ENCODE measurements at regions not wholly inside any gene's neighbourhood (a gene's known extent, or its start where the extent isn't known, plus 50 kb on each side); places are given as distances from the start of the nearest gene placed in this dataset.

GRCh38 chr6:80435457-80435856 is 329.0 kb downstream of the BCKDHB start:
- in situ Hi-C loops (cut with HindIII; ENCODE audit: low pct_unique_long_range_greater_than_20kb, low sequenced_read_pairs): no loop called here
- ATAC-seq (no peak), DNase-seq (ENCODE audit: low read depth, low spot score) (no peak)
- Histone ChIP-seq H3K36me3 (ENCODE audit: control insufficient read depth, insufficient read depth, low read length) (no peaks in the 10 kb centered on the region), H3K9me3 (ENCODE audit: control insufficient read depth, insufficient read depth, low read depth, low read length) (no peaks in the 10 kb centered on the region; the same call in 1 of the 2 replicates), H3K4me3 (ENCODE audit: low read depth in 2 of 2, low read length in 2 of 2) (no peak overlapping the region), H3K27me3 (ENCODE audit: control insufficient read depth, insufficient read depth, low read length) (no peaks in the 10 kb centered on the region), H3K4me1 (ENCODE audit: control insufficient read depth, insufficient read depth, low read length) (no peaks in the 10 kb centered on the region), H3K27ac (ENCODE audit: low read length) (no peak overlapping the region)
- CTCF ChIA-PET: no interaction called here
- POLR2A ChIA-PET: no interaction called here
- intact Hi-C loops (cut with micrococcal nuclease; ENCODE audit: unreplicated experiment): no loop called here
- no TSS peak for BruUV-seq (replicated peaks)
- TF ChIP-seq SIN3A (IDR thresholded peaks at IDR 0.05; ENCODE audit: borderline replicate concordance, insufficient read depth, low read depth, low read length) (no peak), POLR2AphosphoS5 (IDR thresholded peaks at IDR 0.05; ENCODE audit: low read depth, low read length) (no peak), CTCF (IDR thresholded peaks at IDR 0.05) (no peak), TCF7L2 (IDR thresholded peaks at IDR 0.05; ENCODE audit: low read depth, low read length) (no peak), REST (IDR thresholded peaks at IDR 0.05; ENCODE audit: insufficient read depth in 1 of 2, low read depth in 2 of 2, low read length in 1 of 2) (no peak)

- Histone ChIP-seq H3K27ac (ENCODE audit: low read length) (no peak overlapping the region), H3K4me3 (ENCODE audit: low read depth in 2 of 2, low read length in 2 of 2) (no peak overlapping the region), H3K4me1 (ENCODE audit: control insufficient read depth, insufficient read depth, low read length) (no peaks in the 10 kb centered on the region), H3K9me3 (ENCODE audit: control insufficient read depth, insufficient read depth, low read depth, low read length) (no peaks in the 10 kb centered on the region; the same call in 1 of the 2 replicates), H3K27me3 (ENCODE audit: control insufficient read depth, insufficient read depth, low read length) (no peaks in the 10 kb centered on the region), H3K36me3 (ENCODE audit: control insufficient read depth, insufficient read depth, low read length) (no peaks in the 10 kb centered on the region)
- no TSS peak for BruUV-seq (replicated peaks)
- ATAC-seq: no peak
- CTCF ChIA-PET: no interaction called here
- no peak for DNase-seq (ENCODE audit: low read depth, low spot score)
- TF ChIP-seq CTCF (IDR thresholded peaks at IDR 0.05) (no peak), REST (IDR thresholded peaks at IDR 0.05; ENCODE audit: insufficient read depth in 1 of 2, low read depth in 2 of 2, low read length in 1 of 2) (no peak), POLR2AphosphoS5 (IDR thresholded peaks at IDR 0.05; ENCODE audit: low read depth, low read length) (no peak), TCF7L2 (IDR thresholded peaks at IDR 0.05; ENCODE audit: low read depth, low read length) (no peak), SIN3A (IDR thresholded peaks at IDR 0.05; ENCODE audit: borderline replicate concordance, insufficient read depth, low read depth, low read length) (no peak)
- intact Hi-C loops (cut with micrococcal nuclease; ENCODE audit: unreplicated experiment): no loop called here
- in situ Hi-C loops (cut with HindIII; ENCODE audit: low pct_unique_long_range_greater_than_20kb, low sequenced_read_pairs): no loop called here
- POLR2A ChIA-PET: no interaction called here
These were observed 328.4 kb downstream of the BCKDHB start for GRCh38 chr6:80434691-80435350.
